HG02571 (cell line): ENCODE measurements at regions not wholly inside any gene's neighbourhood (a gene's known extent, or its start where the extent isn't known, plus 50 kb on each side); places are given as distances from the start of the nearest gene placed in this dataset.
"Not testable (repeated sequence)": the region's sequence is repeated elsewhere in the genome, so short reads cannot be mapped to it uniquely, and the experiment has no call there.

Source experiments
- ATAC-seq: cut with Tn5 transposase; IDR thresholded peaks from one replicate; pipeline ENCODE4 v1.9.1; 2021; ENCODE audit warnings: mild to moderate bottlenecking, moderate library complexity; ENCODE audit not compliant: unreplicated experiment

GRCh38 chrX:109782994-109783700 is 50.1 kb upstream of the ACSL4 start:
- ATAC-seq, result peak; percentile 84

- ATAC-seq, result peak; percentile 3
Measured at GRCh38 chrX:109783701-109784079, 50.6 kb upstream of the ACSL4 start.

GRCh38 chrX:109785053-109785452 is 52.0 kb upstream of the ACSL4 start:
- ATAC-seq, result no peak

GRCh38 chrX:109790511-109790910 is 57.5 kb upstream of the ACSL4 start:
- not testable (repeated sequence) for ATAC-seq

- ATAC-seq, result no peak
Measured at GRCh38 chrX:109793191-109793590, 60.1 kb upstream of the ACSL4 start.

- ATAC-seq, result no peak
Measured at GRCh38 chrX:109795682-109796081, 62.6 kb upstream of the ACSL4 start.

- ATAC-seq, result no peak
Measured at GRCh38 chrX:109797311-109797975, 64.4 kb upstream of the ACSL4 start.

GRCh38 chrX:109812236-109812635 is 79.2 kb upstream of the ACSL4 start:
- ATAC-seq, result no peak

- ATAC-seq, result no peak
Measured at GRCh38 chrX:109813236-109813635, 80.2 kb upstream of the ACSL4 start.

GRCh38 chrX:109818976-109819375 is 85.9 kb upstream of the ACSL4 start:
- no peak for ATAC-seq

- no peak for ATAC-seq
Measured at GRCh38 chrX:109822861-109823260, 89.8 kb upstream of the ACSL4 start.

- no peak for ATAC-seq
Measured at GRCh38 chrX:109826954-109827708, 94.1 kb upstream of the ACSL4 start.

- no peak for ATAC-seq
Measured at GRCh38 chrX:109827772-109828171, 94.7 kb upstream of the ACSL4 start.

- ATAC-seq, result peak; percentile 5
Measured at GRCh38 chrX:109830157-109830703, 97.2 kb upstream of the ACSL4 start.

- ATAC-seq, result peak; percentile 65
Measured at GRCh38 chrX:109830704-109831206, 97.7 kb upstream of the ACSL4 start.

- peak; percentile 41 for ATAC-seq
Measured at GRCh38 chrX:109831326-109831985, 98.4 kb upstream of the ACSL4 start.

- no peak for ATAC-seq
Measured at GRCh38 chrX:109839694-109840567, 106.9 kb upstream of the ACSL4 start.

- ATAC-seq, result no peak
Measured at GRCh38 chrX:109840585-109840984, 107.5 kb upstream of the ACSL4 start.

GRCh38 chrX:109841257-109841656 is 108.2 kb upstream of the ACSL4 start:
- ATAC-seq, result no peak
